HEK293T (cell line): ENCODE measurements at regions not wholly inside any gene's neighbourhood (a gene's known extent, or its start where the extent isn't known, plus 50 kb on each side); places are given as distances from the start of the nearest gene placed in this dataset.

Experiments
- CTCF ChIA-PET: fragments of 350-600 bp; formaldehyde crosslinking; extraction: SDS; loops from one replicate; lab custom pipeline; 2021; ENCODE audit warnings: antibody characterized with exemption, inconsistent platforms; lab: Yijun Ruan, JAX
- POLR2A ChIA-PET: fragments of 350-600 bp; formaldehyde crosslinking; extraction: SDS; loops from one replicate; lab custom pipeline; 2020; ENCODE audit warnings: antibody characterized with exemption, inconsistent platforms; lab: Yijun Ruan, JAX
- DNase-seq: peaks from one replicate; pipeline ENCODE4 v3.0.0; 2012; ENCODE audit warnings: mixed read lengths; ENCODE audit errors: extremely low spot score
- ARNT ChIP-seq: fragments of 450-650 bp; IDR thresholded peaks from 2 replicates; pipeline ENCODE4 v1.6.1; 2017; ENCODE audit warnings: mild to moderate bottlenecking
- BHLHE40 ChIP-seq: fragments of 450-650 bp; IDR thresholded peaks from 2 replicates; pipeline ENCODE4 v1.6.1; 2016; ENCODE audit warnings: mild to moderate bottlenecking, moderate library complexity, borderline replicate concordance
- CTBP1 ChIP-seq: fragments of 450-650 bp; IDR thresholded peaks from 2 replicates; pipeline ENCODE4 v1.6.1; 2016; ENCODE audit warnings: borderline replicate concordance
- ELF4 ChIP-seq: fragments of 450-650 bp; IDR thresholded peaks from 2 replicates; pipeline ENCODE4 v1.6.1; 2017; ENCODE audit warnings: antibody characterized with exemption
- FOXA1 ChIP-seq: fragments of 450-650 bp; IDR thresholded peaks from 2 replicates; pipeline ENCODE4 v1.6.1; 2016; ENCODE audit warnings: mild to moderate bottlenecking
- FOXK2 ChIP-seq: fragments of 450-650 bp; IDR thresholded peaks from 2 replicates; pipeline ENCODE4 v1.6.1; 2016; ENCODE audit warnings: mild to moderate bottlenecking
- FOXM1 ChIP-seq: fragments of 450-650 bp; IDR thresholded peaks from 2 replicates; pipeline ENCODE4 v1.6.1; 2017; ENCODE audit warnings: mild to moderate bottlenecking, borderline replicate concordance
- HDGF ChIP-seq: fragments of 450-650 bp; IDR thresholded peaks from 2 replicates; pipeline ENCODE4 v1.6.1; 2017; ENCODE audit warnings: antibody characterized with exemption, borderline replicate concordance
- L3MBTL2 ChIP-seq: fragments of 450-650 bp; conservative IDR thresholded peaks from 2 replicates; pipeline ENCODE4 v1.6.1; 2016; ENCODE audit warnings: mild to moderate bottlenecking
- LEF1 ChIP-seq: fragments of 450-650 bp; IDR thresholded peaks from 2 replicates; pipeline ENCODE4 v1.6.1; 2017; ENCODE audit warnings: mild to moderate bottlenecking, borderline replicate concordance
- NFRKB ChIP-seq: fragments of 450-650 bp; IDR thresholded peaks from 2 replicates; pipeline ENCODE4 v1.6.1; 2016; ENCODE audit warnings: mild to moderate bottlenecking, moderate library complexity
- PKNOX1 ChIP-seq: fragments of 450-650 bp; IDR thresholded peaks from 2 replicates; pipeline ENCODE4 v1.6.1; 2016
- SP1 ChIP-seq: fragments of 450-650 bp; IDR thresholded peaks from 2 replicates; pipeline ENCODE4 v1.6.1; 2017
- SUZ12 ChIP-seq: fragments of 450-650 bp; IDR thresholded peaks from 2 replicates; pipeline ENCODE4 v1.6.1; 2016; ENCODE audit warnings: mild to moderate bottlenecking
- TARDBP ChIP-seq: fragments of 450-650 bp; IDR thresholded peaks from 2 replicates; pipeline ENCODE4 v1.6.1; 2016
- ZNF384 ChIP-seq: fragments of 450-650 bp; IDR thresholded peaks from 2 replicates; pipeline ENCODE4 v1.6.1; 2016

- no peak for DNase-seq
- POLR2A ChIA-PET, result no interaction called here
- TF ChIP-seq TARDBP, result no peak
- TF ChIP-seq L3MBTL2, result no peak
- TF ChIP-seq ZNF384, result no peak
- no peak for TF ChIP-seq ELF4
- no peak for TF ChIP-seq NFRKB
- TF ChIP-seq FOXA1, result no peak
- CTCF ChIA-PET, result no interaction called here
Observed at GRCh38 chr2:12539336-12539735, 177.4 kb upstream of the TRIB2 start.

GRCh38 chr2:12539776-12540562, 176.8 kb upstream of the TRIB2 start:
- POLR2A ChIA-PET, result no interaction called here
- TF ChIP-seq LEF1 (no peak), SP1 (no peak), NFRKB (no peak), ZNF384 (no peak), CTBP1 (no peak), FOXM1 (no peak), FOXA1 (no peak), L3MBTL2 (no peak), ARNT (no peak), TARDBP (no peak), FOXK2 (no peak), PKNOX1 (no peak), ELF4 (no peak), HDGF (no peak), SUZ12 (no peak), BHLHE40 (no peak)
- CTCF ChIA-PET, result no interaction called here
- DNase-seq, result no peak

GRCh38 chr2:12543076-12543977, 173.4 kb upstream of the TRIB2 start:
- DNase-seq, result no peak
- POLR2A ChIA-PET, result no interaction called here
- CTCF ChIA-PET, result no interaction called here
- TF ChIP-seq FOXK2 (no peak), TARDBP (no peak), L3MBTL2 (no peak), ARNT (no peak), SUZ12 (no peak)

GRCh38 chr2:12543978-12544558, 172.7 kb upstream of the TRIB2 start:
- CTCF ChIA-PET, result no interaction called here
- POLR2A ChIA-PET, result no interaction called here
- DNase-seq, result no peak

GRCh38 chr2:12547566-12548170, 169.1 kb upstream of the TRIB2 start:
- CTCF ChIA-PET, result interaction anchor here (0.6 to 2.3 kb wide), 7 partner anchors 9 to 383 kb away, joined by 3 to 8 read pairs (median 3); no protein-coding TSS in a partner anchor
- DNase-seq, result no peak
- no peak for TF ChIP-seq L3MBTL2
- TF ChIP-seq PKNOX1, result no peak
- no peak for TF ChIP-seq SUZ12
- TF ChIP-seq ARNT, result no peak
- no peak for TF ChIP-seq HDGF
- TF ChIP-seq FOXM1, result no peak
- no peak for TF ChIP-seq ZNF384
- no peak for TF ChIP-seq CTBP1
- TF ChIP-seq NFRKB, result no peak
- POLR2A ChIA-PET, result interaction anchor here (0.9 kb wide), 1 partner anchor 12 kb away, joined by 3 read pairs; no protein-coding TSS in a partner anchor

More at GRCh38 chr2:12543978-12544558, 172.7 kb upstream of the TRIB2 start:
- TF ChIP-seq SUZ12 (no peak), BHLHE40 (no peak), ARNT (no peak), ZNF384 (no peak), PKNOX1 (no peak), L3MBTL2 (no peak)

GRCh38 chr2:12548906-12549305, 167.8 kb upstream of the TRIB2 start:
- DNase-seq, result no peak
- TF ChIP-seq ELF4, result no peak
- no peak for TF ChIP-seq PKNOX1
- TF ChIP-seq NFRKB, result no peak
- no peak for TF ChIP-seq FOXM1
- TF ChIP-seq SUZ12, result no peak
- no peak for TF ChIP-seq ZNF384
- no peak for TF ChIP-seq TARDBP
- no peak for TF ChIP-seq LEF1
- TF ChIP-seq L3MBTL2, result no peak
- TF ChIP-seq ARNT, result no peak
- TF ChIP-seq FOXK2, result no peak
- no peak for TF ChIP-seq SP1
- TF ChIP-seq CTBP1, result no peak
- no peak for TF ChIP-seq FOXA1
- TF ChIP-seq HDGF, result no peak
- ChIA-PET CTCF (interaction anchor here (1.0 to 2.3 kb wide), 2 partner anchors 8 to 457 kb away, joined by 3 to 8 read pairs; no protein-coding TSS in a partner anchor), POLR2A (interaction anchor here (0.9 kb wide), 1 partner anchor 10 kb away, joined by 3 read pairs; no protein-coding TSS in a partner anchor)
